HTR-8/SVneo (cell line): ENCODE measurements at regions not wholly inside any gene's neighbourhood (a gene's known extent, or its start where the extent isn't known, plus 50 kb on each side); places are given as distances from the start of the nearest gene placed in this dataset.

Source experiments
- DNase-seq: peaks from one replicate; pipeline ENCODE4 v3.0.0; 2011; ENCODE audit warnings: low spot score, mixed read lengths; ENCODE audit not compliant: insufficient read length
- FAIRE-seq: peaks from 2 replicates; lab custom pipeline; 2011; peaks lifted over from hg19 to GRCh38; lab: Jason Lieb, UNC

GRCh38 chr18:73292156-73292555 is 424.4 kb upstream of the NETO1 start:
- no peak for FAIRE-seq
- DNase-seq = no peak

GRCh38 chr18:73288813-73289212 is 421.0 kb upstream of the NETO1 start:
- FAIRE-seq = no peak
- DNase-seq = no peak

GRCh38 chr18:73286584-73286983 is 418.8 kb upstream of the NETO1 start:
- DNase-seq (no peak), FAIRE-seq (no peak)

- DNase-seq = no peak
- FAIRE-seq = no peak
These were observed 416.0 kb upstream of the NETO1 start for GRCh38 chr18:73283788-73284187.

- no peak for FAIRE-seq
- no peak for DNase-seq
These were observed 415.2 kb upstream of the NETO1 start for GRCh38 chr18:73283032-73283431.

DNA sequence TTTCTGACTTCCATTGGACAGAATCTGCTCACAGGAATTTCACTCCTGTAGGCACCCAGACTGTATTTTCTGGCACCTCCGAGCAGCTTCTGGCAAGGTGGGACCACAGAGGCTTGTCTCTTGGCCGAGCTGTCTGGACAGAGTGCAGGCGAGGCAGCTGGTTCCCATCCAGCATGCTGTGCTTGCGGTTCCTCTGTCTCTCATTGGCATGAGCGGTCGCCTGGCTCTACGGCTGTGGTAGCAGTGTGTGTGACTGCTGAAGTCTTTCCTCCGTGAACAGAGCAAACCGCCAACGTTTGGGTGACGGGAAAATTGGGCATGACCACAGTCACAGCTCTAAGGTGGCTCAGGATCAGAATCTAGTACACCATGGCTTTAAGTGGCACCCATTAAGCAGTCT is 411.7 kb upstream of the NETO1 start:
- FAIRE-seq (no peak), DNase-seq (no peak)

DNA sequence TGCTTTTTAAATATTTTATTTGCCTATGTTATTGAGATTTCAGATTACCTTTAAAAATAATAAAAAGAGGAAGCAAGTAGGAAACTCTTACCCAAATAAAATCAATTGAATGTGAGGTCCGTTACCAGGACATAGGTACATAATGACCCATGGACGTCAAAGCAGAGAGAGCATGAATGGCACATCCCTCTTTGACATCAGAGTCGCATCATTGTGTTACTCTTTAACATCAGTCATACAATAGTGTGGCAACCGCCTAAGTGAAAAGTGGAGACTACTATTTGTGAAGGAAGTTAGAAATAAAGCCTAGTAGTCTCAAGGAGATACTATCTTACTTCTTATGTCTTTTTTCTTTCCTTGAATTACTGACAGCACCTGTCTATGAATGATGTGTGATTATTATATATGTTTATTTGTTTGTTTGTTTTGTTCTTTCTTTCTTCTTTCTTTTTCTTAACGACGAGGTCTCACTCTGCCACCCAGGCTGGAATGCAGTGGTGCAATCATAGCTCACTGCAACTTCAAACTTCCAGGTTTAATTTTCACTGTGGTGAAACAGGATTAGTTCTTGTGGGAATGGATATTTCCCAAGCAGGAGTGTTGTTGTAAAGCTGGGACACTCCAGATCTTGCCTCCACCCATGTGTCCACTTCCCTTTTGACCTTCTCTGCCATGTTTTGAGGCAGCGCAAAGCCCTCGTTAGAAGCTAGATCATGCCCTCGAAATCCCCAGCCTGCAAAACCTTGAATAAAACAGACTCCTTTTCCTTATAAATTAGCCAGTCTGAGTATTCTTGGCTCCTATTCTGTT is 407.2 kb upstream of the NETO1 start:
- FAIRE-seq (no peak), DNase-seq (no peak)

- DNase-seq (no peak), FAIRE-seq (no peak)
These were observed 403.3 kb upstream of the NETO1 start for GRCh38 chr18:73270920-73271634.

GRCh38 chr18:73264562-73264921 is 396.8 kb upstream of the NETO1 start:
- DNase-seq (no peak), FAIRE-seq (no peak)

- DNase-seq (no peak), FAIRE-seq (no peak)
These were observed 394.1 kb upstream of the NETO1 start for GRCh38 chr18:73261923-73262322.

DNA sequence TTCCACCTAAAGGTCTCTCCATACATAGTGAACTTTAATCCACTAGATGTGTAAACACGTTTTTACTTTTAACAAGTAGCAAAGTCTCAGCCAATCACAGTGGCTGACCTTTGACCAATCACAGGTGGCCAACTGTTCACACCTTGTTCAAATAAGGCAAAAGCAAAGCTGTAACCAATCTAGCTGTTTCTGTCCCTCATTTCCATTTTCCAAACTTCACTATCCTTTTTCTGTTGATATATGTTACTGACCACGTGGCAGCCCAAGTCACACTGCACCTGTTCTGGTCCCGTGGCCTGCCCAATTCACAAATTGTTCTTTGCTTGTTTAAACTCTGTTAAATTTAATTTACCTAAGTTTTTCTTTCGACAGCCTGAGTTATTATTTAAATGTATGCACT is 393.5 kb upstream of the NETO1 start:
- FAIRE-seq (no peak), DNase-seq (no peak)

DNA sequence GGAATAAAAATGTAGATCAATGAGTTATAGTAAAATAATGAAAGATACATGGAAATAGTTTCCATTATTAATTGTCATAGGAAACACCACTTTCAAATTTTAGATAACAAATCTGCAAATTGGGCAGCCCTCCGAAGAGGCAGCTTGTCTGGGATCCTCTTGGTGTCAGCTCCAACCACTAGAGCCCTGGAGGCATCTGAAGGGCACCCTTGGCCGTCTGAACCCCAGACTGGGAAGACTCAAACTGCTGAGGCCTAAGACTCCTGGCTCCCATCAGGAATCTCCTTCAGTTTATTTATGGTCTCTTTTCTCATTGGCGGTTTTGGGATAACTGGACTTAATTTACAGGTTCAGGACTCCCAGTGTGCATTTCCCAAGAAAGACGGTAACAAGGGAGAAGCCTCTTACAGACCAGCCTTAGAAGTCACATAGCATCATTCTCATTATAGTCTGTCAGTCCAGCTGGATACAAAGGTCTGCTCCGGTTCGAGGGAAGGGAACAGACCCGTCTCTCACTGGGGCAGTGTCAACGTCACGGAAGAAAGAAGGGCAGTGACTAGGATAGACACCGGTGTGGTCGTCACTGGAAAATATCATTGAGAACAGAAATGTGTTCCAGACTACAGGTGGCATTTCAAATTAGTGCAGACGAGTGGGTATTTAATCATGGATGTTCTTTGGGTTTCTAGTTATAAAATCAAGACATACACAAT is 390.7 kb upstream of the NETO1 start:
- FAIRE-seq = no peak
- DNase-seq = no peak

DNA sequence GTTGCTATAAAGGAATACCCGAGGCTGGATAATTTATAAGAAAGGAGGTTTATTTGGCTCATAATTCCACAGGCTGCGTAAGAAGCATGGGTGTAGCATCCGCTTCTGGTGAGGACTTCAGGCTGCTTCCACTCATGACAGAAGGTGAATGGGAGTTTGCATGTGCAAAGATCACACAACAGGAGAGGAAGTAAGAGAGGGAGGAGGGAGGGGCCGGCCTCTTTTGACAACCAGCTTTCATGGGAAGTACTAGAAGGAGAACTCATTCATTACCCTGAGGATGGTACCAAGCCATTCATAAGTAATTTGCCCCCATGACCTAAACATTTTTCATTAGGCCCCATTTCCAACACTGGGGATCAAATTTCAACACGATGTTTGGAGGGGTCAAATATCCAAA is 386.8 kb upstream of the NETO1 start:
- FAIRE-seq (no peak), DNase-seq (no peak)

- DNase-seq = no peak
- FAIRE-seq = no peak
These were observed 381.2 kb upstream of the NETO1 start for GRCh38 chr18:73249030-73249429.

- DNase-seq (no peak), FAIRE-seq (no peak)
These were observed 379.0 kb upstream of the NETO1 start for GRCh38 chr18:73246763-73247162.

DNA sequence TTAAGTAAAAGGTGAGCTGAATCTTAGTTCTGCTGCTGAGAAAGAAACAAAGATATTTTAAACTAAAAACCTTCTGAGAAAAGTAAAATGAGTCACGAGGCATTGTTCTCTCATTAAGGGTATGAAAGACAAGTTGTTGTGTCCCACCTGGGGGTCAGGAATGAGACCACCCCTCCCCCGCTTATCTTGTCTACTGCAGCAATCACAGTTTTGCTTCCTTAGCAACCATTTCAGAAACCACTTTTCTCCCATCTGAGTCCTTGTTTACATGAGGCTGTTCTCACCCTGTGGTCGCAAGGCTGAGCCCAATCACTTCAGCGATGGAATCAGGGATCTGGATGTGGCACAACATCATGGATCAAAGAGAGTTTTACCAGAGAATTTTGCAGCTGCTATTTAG is 377.6 kb upstream of the NETO1 start:
- DNase-seq (no peak), FAIRE-seq (no peak)

DNA sequence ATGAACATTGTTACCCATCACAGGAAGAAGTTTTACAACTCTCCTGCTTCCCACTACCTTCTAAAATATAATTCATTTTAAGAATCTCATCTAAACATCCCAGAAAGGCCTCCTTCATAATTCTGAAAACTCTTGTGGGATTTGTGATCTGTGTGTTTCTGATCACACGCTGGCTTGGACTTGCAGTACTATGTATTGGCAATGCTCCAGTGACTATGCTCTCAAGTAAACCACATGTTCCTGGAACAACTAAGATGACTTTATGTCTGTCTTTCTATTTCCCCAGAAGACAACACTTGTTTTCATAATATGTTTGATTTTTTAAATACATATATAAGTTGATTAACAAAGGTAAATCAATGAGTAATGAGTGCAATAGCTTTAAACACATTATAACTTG is 376.6 kb upstream of the NETO1 start:
- no peak for FAIRE-seq

GRCh38 chr18:73240899-73241298 is 373.1 kb upstream of the NETO1 start:
- FAIRE-seq (no peak), DNase-seq (no peak)

More for the DNA sequence above, 376.6 kb upstream of the NETO1 start:
- DNase-seq = no peak

- DNase-seq (no peak), FAIRE-seq (no peak)
These were observed 368.1 kb upstream of the NETO1 start for GRCh38 chr18:73235921-73236320.

DNA sequence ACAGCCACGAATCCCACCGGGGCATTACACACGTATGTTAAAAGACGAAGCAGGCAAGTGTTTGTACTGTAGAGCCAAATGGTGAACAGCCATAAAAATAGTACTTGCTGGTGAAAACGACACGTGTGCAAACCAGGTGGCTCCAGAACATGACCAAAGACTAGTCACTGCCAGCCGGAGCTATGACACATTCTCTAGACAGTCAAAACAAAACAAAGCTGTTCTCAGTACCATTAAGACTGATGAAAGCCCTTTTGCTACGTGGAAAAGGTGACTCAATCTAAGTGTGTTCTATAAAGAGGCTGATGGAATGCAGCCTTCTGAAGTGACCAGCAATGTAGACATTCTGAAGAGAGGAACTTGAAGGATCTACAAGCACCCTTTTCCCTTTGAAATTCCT is 367.7 kb upstream of the NETO1 start:
- FAIRE-seq (no peak), DNase-seq (peak; percentile 0)

GRCh38 chr18:73232933-73233332 is 365.1 kb upstream of the NETO1 start:
- no peak for FAIRE-seq
- no peak for DNase-seq
